Mesenchymal stem cell (in vitro differentiated cells and primary cell): ENCODE measurements at regions not wholly inside any gene's neighbourhood (a gene's known extent, or its start where the extent isn't known, plus 50 kb on each side); places are given as distances from the start of the nearest gene placed in this dataset.

ENCODE experiments used
- DNase-seq: peaks from one replicate; pipeline ENCODE4 v3.0.0-alpha.2; 2013
- H2AFZ ChIP-seq: one replicate; pipeline ENCODE4 v1.6.1; 2013; ENCODE audit warnings: low read depth, mild to moderate bottlenecking, control low read depth, inconsistent platforms, low read length, moderate library complexity
- H2AK5ac ChIP-seq: 2 replicates; pipeline ENCODE4 v1.6.1; 2013; ENCODE audit warnings: low read length, moderate library complexity, mild to moderate bottlenecking, inconsistent platforms; ENCODE audit not compliant: severe bottlenecking
- H2BK120ac ChIP-seq: one replicate; pipeline ENCODE4 v1.6.1; 2013; ENCODE audit warnings: low read depth, mild to moderate bottlenecking, inconsistent platforms, low read length, moderate library complexity
- H2BK12ac ChIP-seq, 2 experiments: one replicate each; pipeline ENCODE4 v1.6.1; 2013; ENCODE audit warnings: inconsistent platforms in 2 of 2, low read length in 2 of 2, mild to moderate bottlenecking in 2 of 2, moderate library complexity in 2 of 2, control low read depth in 1 of 2
- H2BK15ac ChIP-seq: one replicate; pipeline ENCODE4 v1.6.1; 2013; ENCODE audit warnings: mild to moderate bottlenecking, low read depth, inconsistent platforms; ENCODE audit not compliant: poor library complexity, severe bottlenecking
- H2BK5ac ChIP-seq: 2 replicates; pipeline ENCODE4 v1.6.1; 2013; ENCODE audit warnings: low read depth, mild to moderate bottlenecking, low read length, control low read depth, inconsistent platforms; ENCODE audit not compliant: poor library complexity, severe bottlenecking
- H3K14ac ChIP-seq, 2 experiments: one replicate each; pipeline ENCODE4 v1.6.1; 2013; ENCODE audit warnings: inconsistent platforms in 2 of 2, low read length in 2 of 2, control low read depth in 1 of 2, mild to moderate bottlenecking in 1 of 2, moderate library complexity in 1 of 2
- H3K18ac ChIP-seq, 2 experiments: one replicate each; pipeline ENCODE4 v1.6.1; 2013; ENCODE audit warnings: inconsistent platforms in 2 of 2, low read length in 2 of 2, control low read depth in 1 of 2, low read depth in 1 of 2, mild to moderate bottlenecking in 1 of 2
- H3K23ac ChIP-seq, 2 experiments: one replicate each; pipeline ENCODE4 v1.6.1; 2013; ENCODE audit warnings: inconsistent platforms in 2 of 2, low read length in 2 of 2, mild to moderate bottlenecking in 2 of 2, moderate library complexity in 2 of 2, control low read depth in 1 of 2
- H3K27ac ChIP-seq: 2 replicates; pipeline ENCODE4 v1.5.1; 2013; ENCODE audit warnings: mild to moderate bottlenecking, moderate library complexity, low read length, control low read depth, inconsistent platforms; ENCODE audit not compliant: poor library complexity, severe bottlenecking
- H3K27me3 ChIP-seq, 2 experiments: 2 replicates each; pipeline versions ENCODE4 v1.6.1 to v1.7.0; 2013; ENCODE audit warnings: low read length in 2 of 2, mild to moderate bottlenecking in 2 of 2, moderate library complexity in 2 of 2, control low read depth in 1 of 2, inconsistent platforms in 1 of 2; ENCODE audit not compliant: control insufficient read depth in 1 of 2, insufficient read depth in 1 of 2
- H3K36me3 ChIP-seq, 2 experiments: 2 replicates each; pipeline versions ENCODE4 v1.6.1 to v1.7.0; 2013; ENCODE audit warnings: low read length in 2 of 2, control low read depth in 1 of 2, inconsistent platforms in 1 of 2, low read depth in 1 of 2, mild to moderate bottlenecking in 1 of 2; ENCODE audit not compliant: insufficient read depth in 2 of 2, control insufficient read depth in 1 of 2
- H3K4ac ChIP-seq, 2 experiments: one replicate each; pipeline ENCODE4 v1.6.1; 2013; ENCODE audit warnings: inconsistent platforms in 2 of 2, low read length in 2 of 2, mild to moderate bottlenecking in 2 of 2, moderate library complexity in 2 of 2, control low read depth in 1 of 2, low read depth in 1 of 2
- H3K4me1 ChIP-seq: 2 replicates; pipeline ENCODE4 v1.6.1; 2013; ENCODE audit warnings: low read depth, low read length, control low read depth; ENCODE audit not compliant: control insufficient read depth, insufficient read depth
- H3K4me2 ChIP-seq: 2 replicates; pipeline ENCODE4 v1.6.1; 2013; ENCODE audit warnings: low read length, mild to moderate bottlenecking, inconsistent platforms; ENCODE audit not compliant: poor library complexity, severe bottlenecking
- H3K4me3 ChIP-seq, 2 experiments: 2 replicates each; pipeline versions ENCODE4 v1.5.1 to v1.7.0; 2013; ENCODE audit warnings: low read length in 2 of 2, mild to moderate bottlenecking in 2 of 2, control low read depth in 1 of 2, low read depth in 1 of 2; ENCODE audit not compliant: insufficient read depth in 1 of 2
- H3K79me1 ChIP-seq: replicated peaks from 2 replicates; pipeline ENCODE4 v1.6.1; 2013; ENCODE audit warnings: mild to moderate bottlenecking, control low read depth, low read length, inconsistent platforms; ENCODE audit not compliant: poor library complexity, severe bottlenecking
- H3K9ac ChIP-seq: 2 replicates; pipeline ENCODE4 v1.7.0; 2013; ENCODE audit warnings: mild to moderate bottlenecking, low read length, moderate library complexity
- H3K9me3 ChIP-seq: 2 replicates; pipeline ENCODE4 v1.7.0; 2013; ENCODE audit warnings: mild to moderate bottlenecking, low read length; ENCODE audit not compliant: control insufficient read depth
- H4K8ac ChIP-seq: one replicate; pipeline ENCODE4 v1.6.1; 2013; ENCODE audit warnings: inconsistent platforms, mild to moderate bottlenecking, low read length, moderate library complexity
- H4K91ac ChIP-seq: one replicate; pipeline ENCODE4 v1.6.1; 2013; ENCODE audit warnings: mild to moderate bottlenecking, low read length, inconsistent platforms
- WGBS: methylation state at CpG from one replicate; pipeline ENCODE4 v1.1.7; 2013; ENCODE audit warnings: mixed read lengths; 5-methylcytosine and 5-hydroxymethylcytosine counted together

GRCh38 chr15:60079210-60079609 is 75.1 kb downstream of the FOXB1 start:
- H3K4me1 ChIP-seq = no peaks in the 10 kb centered on the region
- no peak overlapping the region for H3K27ac ChIP-seq

GRCh38 chr15:60081976-60082375 is 77.9 kb downstream of the FOXB1 start:
- H3K27ac ChIP-seq = no peak overlapping the region
- no peak overlapping the region for H2BK5ac ChIP-seq
- no peak overlapping the region for H2BK12ac ChIP-seq
- no peak overlapping the region for H3K4me2 ChIP-seq
- no peak overlapping the region for H2AK5ac ChIP-seq
- H3K36me3 ChIP-seq = no peaks in the 10 kb centered on the region
- H2BK15ac ChIP-seq = no peak overlapping the region
- no peak overlapping the region for H4K8ac ChIP-seq
- no peaks in the 10 kb centered on the region for H3K9me3 ChIP-seq
- no peak overlapping the region for H2BK120ac ChIP-seq
- no peak overlapping the region for H3K4ac ChIP-seq
- H3K4me1 ChIP-seq = no peaks in the 10 kb centered on the region
- no peak overlapping the region for H3K14ac ChIP-seq
- no peak overlapping the region for H4K91ac ChIP-seq
- H3K23ac ChIP-seq = no peak overlapping the region
- WGBS = 54% methylated on average over 2 of the region's 3 CpGs
- no peak for DNase-seq
- H3K4me3 ChIP-seq = no peak overlapping the region
- no peak overlapping the region for H3K9ac ChIP-seq
- no peaks in the 10 kb centered on the region for H3K79me1 ChIP-seq
- H2AFZ ChIP-seq = no peak overlapping the region
- no peak overlapping the region for H3K18ac ChIP-seq
- H3K27me3 ChIP-seq = no peaks in the 10 kb centered on the region

More at GRCh38 chr15:60079210-60079609, 75.1 kb downstream of the FOXB1 start:
- no peaks in the 10 kb centered on the region for H3K36me3 ChIP-seq
- H3K9ac ChIP-seq = no peak overlapping the region
- H2AK5ac ChIP-seq = no peak overlapping the region
- H3K4ac ChIP-seq = no peak overlapping the region
- no peak overlapping the region for H2BK5ac ChIP-seq
- no peak overlapping the region for H4K8ac ChIP-seq
- H2BK15ac ChIP-seq = no peak overlapping the region
- H3K4me3 ChIP-seq = no peak overlapping the region
- H2BK12ac ChIP-seq = no peak overlapping the region
- WGBS = 96% methylated on average over 2 of the region's 2 CpGs
- H2AFZ ChIP-seq = no peak overlapping the region
- H3K14ac ChIP-seq = no peak overlapping the region
- H3K23ac ChIP-seq = no peak overlapping the region
- no peak for DNase-seq
- no peaks in the 10 kb centered on the region for H3K9me3 ChIP-seq
- H3K4me2 ChIP-seq = no peak overlapping the region
- no peak overlapping the region for H2BK120ac ChIP-seq
- no peak overlapping the region for H4K91ac ChIP-seq
- H3K27me3 ChIP-seq = no peaks in the 10 kb centered on the region
- H3K18ac ChIP-seq = no peak overlapping the region
- H3K79me1 ChIP-seq = no peaks in the 10 kb centered on the region

GRCh38 chr15:60083318-60083717 is 79.2 kb downstream of the FOXB1 start:
- Histone ChIP-seq H3K4ac (no peak overlapping the region), H3K4me2 (no peak overlapping the region), H3K9me3 (no peaks in the 10 kb centered on the region), H2BK15ac (no peak overlapping the region), H2BK12ac (no peak overlapping the region), H2BK120ac (no peak overlapping the region), H2AK5ac (no peak overlapping the region), H3K36me3 (no peaks in the 10 kb centered on the region), H4K8ac (no peak overlapping the region), H3K23ac (no peak overlapping the region), H3K4me3 (no peak overlapping the region), H3K14ac (no peak overlapping the region), H2BK5ac (no peak overlapping the region), H4K91ac (no peak overlapping the region), H2AFZ (no peak overlapping the region), H3K27ac (no peak overlapping the region), H3K27me3 (peaks cover 0 to 5% of the 10 kb centered on the region in 2 experiments), H3K18ac (no peak overlapping the region), H3K4me1 (no peaks in the 10 kb centered on the region), H3K79me1 (no peaks in the 10 kb centered on the region), H3K9ac (no peak overlapping the region)
- WGBS = 100% methylated on average over 1 of the region's 3 CpGs
- no peak for DNase-seq

GRCh38 chr15:60086681-60087429 is 82.7 kb downstream of the FOXB1 start:
- DNase-seq = no peak
- Histone ChIP-seq H2BK15ac (no peak overlapping the region), H3K23ac (no peak overlapping the region), H4K91ac (no peak overlapping the region), H3K79me1 (no peaks in the 10 kb centered on the region), H3K14ac (no peak overlapping the region), H2AK5ac (no peak overlapping the region), H2AFZ (no peak overlapping the region), H4K8ac (no peak overlapping the region), H3K4ac (no peak overlapping the region), H3K9ac (no peak overlapping the region), H2BK12ac (no peak overlapping the region), H3K27ac (no peak overlapping the region), H3K4me1 (peaks cover 2% of the 10 kb centered on the region), H3K4me3 (no peak overlapping the region), H2BK120ac (no peak overlapping the region), H3K4me2 (no peak overlapping the region), H3K18ac (no peak overlapping the region), H3K36me3 (no peaks in the 10 kb centered on the region), H2BK5ac (no peak overlapping the region), H3K27me3 (peaks cover 0 to 5% of the 10 kb centered on the region in 2 experiments), H3K9me3 (no peaks in the 10 kb centered on the region)
- 90% methylated on average over 6 of the region's 8 CpGs for WGBS
